HG03064 (cell line): ENCODE measurements at regions not wholly inside any gene's neighbourhood (a gene's known extent, or its start where the extent isn't known, plus 50 kb on each side); places are given as distances from the start of the nearest gene placed in this dataset.

Experiments used
- ATAC-seq: cut with Tn5 transposase; IDR thresholded peaks from one replicate; pipeline ENCODE4 v1.9.1; 2021; ENCODE audit warnings: low read depth; ENCODE audit not compliant: unreplicated experiment

DNA sequence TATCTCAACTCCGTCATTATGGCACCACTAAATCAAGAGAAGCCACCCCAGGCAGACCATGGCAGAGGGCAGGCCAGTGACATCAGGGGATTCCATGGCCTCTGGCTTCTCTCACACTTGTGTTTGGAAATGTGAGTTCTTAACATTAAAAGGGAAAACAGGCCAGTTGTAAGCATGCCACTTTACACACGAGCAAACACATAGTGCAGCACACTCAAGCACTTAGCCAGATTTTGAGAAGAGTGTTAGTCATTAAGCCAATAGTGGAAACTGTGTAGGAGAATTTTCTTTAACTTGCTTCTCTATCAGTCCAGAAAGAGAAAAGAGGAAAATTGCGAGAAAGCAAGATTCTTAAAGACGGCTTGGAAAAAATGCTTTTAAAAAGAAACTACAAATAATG is 401.5 kb downstream of the TDRD3 start:
- no peak for ATAC-seq

DNA sequence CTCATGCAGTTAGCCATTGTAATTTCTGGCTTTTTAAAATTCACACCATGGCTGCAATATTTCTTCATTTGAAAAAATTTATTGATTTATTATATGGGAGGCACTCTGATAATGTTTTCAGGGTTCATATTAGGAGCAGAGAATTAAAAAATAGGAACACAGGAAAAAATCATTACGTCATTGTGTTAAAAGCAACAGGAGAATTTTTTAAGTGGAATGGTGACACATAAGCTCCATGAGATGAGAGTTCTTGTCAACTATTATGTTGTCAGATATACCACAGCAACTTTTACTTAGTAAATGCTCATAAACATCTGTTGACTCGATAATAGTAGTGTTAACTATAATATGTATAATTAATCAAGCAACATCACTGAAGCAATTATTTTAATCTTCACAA is 400.1 kb downstream of the TDRD3 start:
- no peak for ATAC-seq

DNA sequence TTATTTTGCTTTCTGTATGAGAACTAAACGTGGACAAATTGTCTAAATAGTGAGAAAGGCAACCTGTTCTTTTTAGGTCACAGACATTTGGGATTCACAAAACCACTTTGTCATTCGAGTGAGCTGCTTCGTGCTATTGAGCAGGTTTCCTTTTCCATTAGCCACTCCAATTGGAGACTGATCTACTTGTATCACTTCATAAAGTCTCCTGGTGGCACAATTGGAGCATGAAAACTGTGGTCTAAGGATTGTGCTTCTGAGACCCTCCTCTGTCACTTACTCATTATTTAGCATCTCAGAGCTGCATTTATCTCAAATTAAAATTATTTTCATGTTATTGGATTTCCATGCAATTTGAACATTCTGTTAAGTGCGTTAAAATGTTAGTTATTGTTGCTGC is 397.7 kb downstream of the TDRD3 start:
- no peak for ATAC-seq

DNA sequence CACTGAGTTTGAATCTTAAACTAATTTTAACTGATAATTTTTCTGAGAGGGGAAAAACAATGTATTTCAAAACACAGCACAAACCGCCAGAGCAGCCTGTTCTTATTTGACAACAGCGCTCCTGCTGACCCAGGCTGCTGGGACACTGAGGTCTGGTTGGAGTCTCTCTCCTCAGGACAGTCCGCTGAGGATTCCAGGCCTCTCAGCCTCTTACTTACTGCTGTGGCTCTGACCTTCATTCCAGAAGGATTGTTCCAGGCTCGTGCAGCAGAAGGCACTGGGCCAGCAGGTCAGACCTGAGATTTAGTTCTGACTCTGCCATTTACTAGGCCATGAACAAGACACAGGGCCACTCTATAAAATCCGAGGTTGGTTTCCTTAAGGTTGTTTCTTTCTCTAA is 393.6 kb downstream of the TDRD3 start:
- no peak for ATAC-seq

DNA sequence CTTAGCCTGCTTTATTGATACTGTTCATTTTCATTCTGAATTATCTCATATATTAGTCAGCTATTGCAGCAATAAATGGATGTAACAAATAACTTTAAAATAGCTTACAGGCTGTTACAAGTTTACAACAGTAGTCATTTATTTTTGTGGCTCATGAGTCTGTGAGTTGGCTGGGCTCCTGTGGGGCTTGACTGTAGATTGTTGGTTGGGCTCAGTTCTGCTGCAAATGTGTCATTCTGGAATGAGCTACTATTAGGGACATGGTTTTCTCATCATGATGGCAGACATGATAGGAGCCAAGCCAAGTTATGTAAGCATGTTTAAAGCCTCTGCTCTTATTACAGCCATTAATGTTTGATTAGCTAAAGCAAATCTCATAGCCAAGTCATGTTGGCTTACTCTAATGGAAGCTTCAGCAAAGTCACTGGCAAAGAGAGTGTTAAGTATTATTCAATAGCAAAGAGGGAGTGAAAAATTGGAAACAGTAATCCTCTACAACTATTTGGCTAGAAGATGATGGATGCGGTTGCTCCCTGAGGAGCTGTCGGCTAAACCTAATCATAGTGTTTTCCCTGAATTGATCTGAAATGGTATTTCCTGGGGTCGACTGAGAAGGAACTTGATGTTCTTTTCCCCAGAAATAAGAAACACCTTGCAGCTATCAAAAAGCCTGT is 391.3 kb downstream of the TDRD3 start:
- no peak for ATAC-seq

DNA sequence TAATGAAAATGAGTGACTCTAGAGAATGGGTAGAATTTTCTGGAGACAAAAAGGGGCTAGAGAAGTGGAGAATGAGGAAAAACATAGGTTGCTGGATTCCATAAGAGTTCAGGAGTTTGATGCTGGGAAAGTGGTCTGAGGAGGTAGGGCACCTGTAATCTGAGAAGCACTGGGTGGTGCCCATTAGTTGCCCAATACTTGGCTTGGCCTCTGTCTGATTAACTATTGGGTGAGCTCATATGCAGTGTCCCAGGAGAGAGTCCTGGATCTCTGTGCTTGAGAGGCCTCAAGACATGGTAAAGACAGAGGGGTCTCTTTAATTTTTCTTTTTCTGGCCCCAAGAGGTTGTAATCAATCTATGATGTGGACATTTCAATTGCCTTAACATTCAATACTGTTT is 390.1 kb downstream of the TDRD3 start:
- ATAC-seq, result no peak

DNA sequence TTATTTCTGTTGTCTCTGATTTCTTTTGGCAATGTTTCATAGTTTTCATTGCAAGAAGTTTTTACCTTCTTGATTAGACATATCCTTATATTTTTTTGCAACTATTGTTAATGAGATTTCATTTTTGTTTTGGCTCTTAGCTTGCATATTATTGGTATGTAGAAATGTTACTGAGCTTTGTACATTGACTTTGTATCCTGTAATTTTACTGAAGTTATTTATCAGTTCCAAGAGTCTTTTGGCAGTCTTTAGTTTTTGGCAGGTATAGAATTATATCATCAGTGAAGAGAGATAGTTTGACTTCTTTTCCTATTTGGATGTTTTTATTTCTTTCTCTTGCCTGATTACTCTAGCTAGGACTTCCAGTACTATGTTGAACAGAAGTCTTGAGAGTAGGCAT is 375.7 kb downstream of the TDRD3 start:
- ATAC-seq, result no peak

DNA sequence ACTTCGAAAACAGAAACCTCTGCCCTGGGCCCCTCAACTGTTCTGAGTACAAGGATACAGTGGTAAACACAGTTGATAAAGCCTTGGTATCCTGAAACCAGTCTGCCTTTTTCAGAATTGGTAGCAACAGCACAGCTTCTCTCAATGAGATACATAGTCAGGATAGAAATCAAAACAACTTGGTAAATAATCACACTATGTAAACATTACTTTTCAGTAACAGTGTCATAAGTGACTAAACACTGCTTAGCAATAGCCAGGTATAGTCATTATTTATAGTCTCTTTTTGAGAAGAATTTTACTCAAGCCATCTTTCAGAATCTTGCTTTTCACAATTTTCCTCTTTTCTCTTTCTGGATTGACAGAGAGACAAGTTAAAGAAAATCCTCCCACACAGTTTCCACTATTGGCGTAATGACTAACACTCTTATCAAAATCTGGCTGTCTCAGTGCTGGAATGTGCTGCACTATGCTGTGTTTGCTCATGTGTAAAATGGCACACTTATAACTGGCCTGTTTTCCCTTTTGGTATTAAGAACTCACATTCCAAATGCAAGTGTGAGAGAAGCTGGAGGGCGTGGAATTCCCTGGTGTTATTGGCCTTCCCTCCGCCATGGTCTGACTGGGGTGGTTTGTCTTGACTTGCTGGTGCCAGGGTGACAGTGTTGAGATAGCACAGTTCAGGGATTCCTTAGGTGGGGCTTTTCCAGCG is 368.8 kb downstream of the TDRD3 start:
- ATAC-seq, result no peak

DNA sequence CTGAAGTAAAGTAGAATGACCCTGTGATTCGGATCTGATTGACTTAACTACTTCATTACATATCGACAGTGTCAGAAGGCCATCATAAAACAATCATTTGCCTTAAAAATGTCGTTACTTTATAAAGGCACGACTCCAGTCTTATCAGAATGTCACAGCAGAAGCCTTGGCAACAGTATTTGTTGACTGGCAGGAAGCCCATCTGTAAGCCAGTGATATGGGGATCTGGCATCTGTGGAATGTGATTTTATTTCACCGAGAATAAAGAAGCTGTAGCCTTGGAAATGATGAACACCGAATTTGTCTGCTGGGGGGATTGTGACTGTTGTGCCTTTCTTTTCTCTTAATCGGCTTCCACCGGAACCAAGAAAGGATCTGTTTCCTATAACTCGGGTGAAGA is 362.5 kb downstream of the TDRD3 start:
- no peak for ATAC-seq

DNA sequence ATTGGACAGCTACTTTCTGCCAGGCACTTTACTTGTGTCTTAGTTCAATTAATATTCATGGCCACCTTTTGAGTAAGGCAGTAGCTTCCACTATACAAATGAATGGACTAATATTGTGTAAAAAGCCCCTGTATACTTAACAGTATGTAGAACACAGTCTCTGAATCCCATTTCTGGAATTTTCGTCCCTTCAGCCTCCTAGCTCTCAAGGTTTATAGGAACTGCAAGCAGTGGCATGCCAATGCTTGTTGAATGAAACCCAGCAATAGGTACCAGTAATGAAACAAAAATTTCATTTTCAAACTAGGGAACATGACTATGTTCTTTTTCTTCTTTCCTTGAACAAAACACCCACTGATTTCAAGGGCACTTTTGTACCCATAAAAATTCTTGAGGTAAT is 361.6 kb downstream of the TDRD3 start:
- ATAC-seq, result no peak

DNA sequence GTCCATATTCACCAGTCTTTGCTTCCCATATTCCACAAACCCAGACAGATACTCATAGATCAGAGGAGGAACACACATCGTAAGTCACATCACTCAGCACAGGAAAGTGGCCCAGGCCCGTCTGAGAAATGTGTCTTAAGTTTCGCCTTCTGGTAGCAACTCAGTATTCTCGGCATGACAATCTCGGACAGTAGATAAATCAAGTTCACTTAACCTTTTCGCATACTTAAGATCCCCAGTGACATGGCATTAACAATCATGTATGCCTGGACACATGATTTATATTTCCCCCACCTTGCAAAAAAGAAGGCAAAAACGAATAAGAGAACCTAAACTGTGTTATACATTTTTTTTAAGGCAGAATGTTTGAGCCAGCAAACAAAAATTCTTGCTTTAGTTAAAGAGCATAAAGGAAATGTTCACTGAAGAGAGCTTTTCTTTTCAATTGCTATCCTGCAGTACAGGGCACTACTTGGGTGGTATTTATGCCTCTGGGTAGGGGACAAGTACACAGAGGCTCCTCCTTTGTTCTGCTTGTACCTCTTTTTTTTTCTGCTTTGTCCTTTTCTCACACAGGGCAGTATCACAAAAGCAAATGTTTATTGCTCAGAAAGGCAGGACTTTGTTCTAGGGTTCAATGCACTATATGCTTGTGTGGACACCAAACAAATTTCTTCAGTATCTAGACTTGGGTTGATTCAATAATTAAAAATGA is 360.6 kb downstream of the TDRD3 start:
- no peak for ATAC-seq

DNA sequence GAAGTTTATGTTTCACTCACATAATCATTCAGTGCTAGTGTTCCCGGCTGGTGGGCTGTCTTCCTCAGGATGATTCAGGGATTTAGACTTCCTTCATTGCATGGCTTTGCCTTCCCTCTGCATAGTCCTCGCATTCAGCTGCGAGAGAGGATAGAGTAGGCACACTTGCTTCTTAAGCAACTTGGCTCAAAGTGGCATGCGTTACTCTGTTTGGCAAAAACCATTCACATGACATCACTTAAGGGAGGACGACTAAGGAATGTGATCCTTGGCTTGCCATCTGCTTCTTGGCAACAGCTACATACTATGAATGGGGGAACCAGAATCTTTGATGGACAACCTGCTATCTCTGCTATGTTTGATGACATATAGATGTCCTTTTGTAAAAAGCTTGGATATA is 359.3 kb downstream of the TDRD3 start:
- ATAC-seq, result no peak

DNA sequence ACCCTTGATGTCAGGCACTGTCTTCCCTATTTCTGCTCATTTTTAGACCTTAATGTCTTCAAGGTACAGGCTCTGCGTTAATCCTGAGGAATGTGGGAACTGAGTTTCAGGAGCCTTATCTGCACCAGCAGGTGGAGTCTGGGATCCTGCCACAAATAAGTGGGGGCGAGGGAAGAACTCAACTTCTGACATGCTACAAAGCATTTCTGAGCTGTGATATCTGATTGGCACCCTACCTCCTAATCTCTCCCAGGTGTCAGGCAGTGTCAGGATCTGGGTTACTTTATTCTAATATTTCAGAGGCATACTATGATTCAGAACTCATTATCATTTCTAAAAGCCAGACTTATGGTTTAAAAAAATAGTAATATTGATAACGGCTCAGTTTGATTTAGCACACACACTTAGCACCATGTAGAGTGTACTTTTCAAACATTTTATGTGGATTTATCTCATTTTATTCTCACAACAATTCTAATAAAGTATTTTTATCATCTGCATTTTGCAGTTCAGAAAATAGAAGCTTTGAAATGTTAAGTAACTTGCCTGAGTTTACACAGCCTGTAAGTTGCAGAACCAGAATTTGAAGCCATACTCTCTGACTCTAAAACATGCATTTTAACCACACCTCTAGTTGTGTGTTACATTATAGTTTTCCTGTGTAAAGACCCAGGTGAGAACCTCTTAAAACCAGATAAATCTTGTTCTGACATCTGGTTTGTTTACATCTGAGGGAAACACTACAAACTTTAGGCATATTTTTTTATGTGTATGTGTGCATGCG is 358.6 kb downstream of the TDRD3 start:
- no peak for ATAC-seq

DNA sequence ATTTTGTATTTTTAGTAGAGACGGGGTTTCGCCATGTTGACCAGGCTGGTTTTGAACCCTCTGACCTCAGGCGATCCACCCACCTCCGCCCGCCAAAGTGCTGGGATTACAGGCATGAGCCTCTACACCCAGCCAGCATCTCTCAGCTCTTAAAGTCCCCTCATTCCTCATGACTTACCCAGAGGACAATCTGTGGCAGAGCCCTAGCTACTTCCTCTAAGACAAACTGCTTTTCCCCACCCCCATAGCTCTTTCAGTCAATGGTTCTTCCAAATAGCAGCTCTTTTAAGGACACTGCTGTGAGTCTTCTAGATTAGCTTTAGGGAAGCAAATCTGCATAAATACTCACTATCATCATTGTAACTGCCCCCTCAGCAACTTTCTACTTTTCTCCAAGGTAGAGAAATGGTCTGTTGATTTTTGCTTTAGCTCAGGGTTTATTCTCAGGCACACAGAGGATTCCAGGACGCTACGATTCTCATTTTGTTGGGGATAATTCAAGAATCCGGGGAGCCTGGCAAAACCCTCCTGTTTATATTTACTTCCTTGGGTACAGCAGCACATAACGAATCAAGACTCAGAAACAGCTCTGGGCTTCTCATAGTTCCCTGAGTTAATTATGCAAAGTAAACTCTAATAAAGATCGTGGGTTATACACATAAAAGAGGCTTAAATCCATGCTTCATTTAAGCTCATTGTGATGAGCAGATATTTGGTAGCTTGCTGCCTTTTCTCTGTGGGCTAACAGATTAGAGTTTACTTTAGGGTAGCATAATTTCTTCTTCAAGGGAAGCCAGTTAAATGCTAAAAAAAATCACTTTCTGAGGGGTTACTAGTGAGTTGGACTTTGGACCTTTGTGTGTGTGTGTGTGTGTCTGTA is 357.4 kb downstream of the TDRD3 start:
- ATAC-seq, result no peak

DNA sequence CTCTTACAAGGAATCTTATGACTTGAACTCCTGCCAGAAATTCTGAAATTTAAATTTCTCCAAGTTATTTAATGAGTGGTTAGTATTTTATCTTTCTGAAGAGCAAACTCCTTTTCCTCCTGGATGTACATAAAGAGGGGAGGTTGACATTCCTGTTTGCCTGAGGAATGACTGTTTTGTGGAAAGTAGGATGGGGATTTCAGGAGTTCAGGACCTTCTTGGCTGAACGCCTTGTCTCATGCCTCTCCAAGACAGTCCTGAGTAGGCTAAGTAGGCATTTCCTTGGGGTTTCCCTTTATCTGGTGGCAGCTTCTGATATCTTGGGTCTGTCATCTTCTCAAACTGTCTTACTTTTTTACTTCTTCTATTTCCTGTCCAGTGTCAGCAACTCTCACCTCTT is 356.6 kb downstream of the TDRD3 start:
- no peak for ATAC-seq

DNA sequence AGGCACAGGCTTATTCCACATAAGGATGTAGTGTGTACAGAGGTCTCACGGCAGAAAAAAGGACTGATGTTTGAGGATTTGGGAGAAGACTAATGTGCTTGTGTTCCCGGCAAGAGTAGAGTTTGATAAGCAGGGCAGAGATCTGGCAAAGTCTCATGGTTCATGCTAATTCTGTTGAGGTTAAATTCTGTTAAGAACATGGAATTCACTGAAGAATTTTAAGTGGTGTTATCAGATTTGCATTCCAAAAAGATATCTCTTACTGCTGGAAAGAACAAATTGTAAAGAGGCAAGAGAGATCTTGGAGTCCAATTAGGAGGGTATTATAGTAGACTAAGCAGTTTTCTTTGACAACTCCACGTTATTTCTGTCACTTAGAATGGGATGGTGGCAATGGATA is 348.3 kb downstream of the TDRD3 start:
- no peak for ATAC-seq

DNA sequence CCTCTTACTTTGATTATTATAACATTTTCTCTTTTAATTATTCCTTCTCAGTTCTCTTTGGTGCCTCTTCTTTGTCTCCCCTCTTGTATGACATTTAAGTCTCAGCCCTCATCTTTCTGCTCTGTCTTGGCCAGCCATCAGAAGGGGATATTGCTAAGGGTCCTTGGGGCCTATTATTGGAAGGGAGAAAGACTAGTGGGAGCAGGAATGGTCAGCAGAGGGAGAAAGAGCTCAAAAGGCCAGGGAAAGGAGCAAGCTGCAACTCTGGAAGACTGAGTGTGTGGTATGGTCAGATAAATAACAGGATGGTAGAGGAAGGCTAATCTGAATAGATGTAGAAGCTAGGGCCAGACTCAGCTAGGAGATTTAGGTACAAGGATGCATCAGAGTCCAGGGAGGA is 336.9 kb downstream of the TDRD3 start:
- no peak for ATAC-seq

DNA sequence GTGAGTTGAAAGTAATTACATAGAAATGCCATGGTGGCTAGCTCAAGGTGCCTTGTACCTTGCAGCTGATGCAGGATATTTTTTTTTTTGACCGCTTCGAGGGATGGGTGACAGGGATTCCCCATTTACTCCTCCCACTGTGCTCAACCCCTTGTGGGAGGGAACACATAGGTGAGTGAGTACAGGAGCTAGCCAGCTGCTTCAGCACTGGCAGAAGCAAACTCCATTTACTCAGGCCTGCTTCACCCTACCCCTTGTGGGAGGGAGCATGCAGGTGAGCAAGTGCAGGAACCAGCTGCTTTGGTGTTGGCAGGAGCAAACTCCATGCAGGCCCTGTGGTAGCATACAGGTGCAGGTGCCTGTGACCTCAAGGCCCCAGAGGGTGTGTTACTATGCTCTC is 330.1 kb downstream of the TDRD3 start:
- ATAC-seq, result no peak

DNA sequence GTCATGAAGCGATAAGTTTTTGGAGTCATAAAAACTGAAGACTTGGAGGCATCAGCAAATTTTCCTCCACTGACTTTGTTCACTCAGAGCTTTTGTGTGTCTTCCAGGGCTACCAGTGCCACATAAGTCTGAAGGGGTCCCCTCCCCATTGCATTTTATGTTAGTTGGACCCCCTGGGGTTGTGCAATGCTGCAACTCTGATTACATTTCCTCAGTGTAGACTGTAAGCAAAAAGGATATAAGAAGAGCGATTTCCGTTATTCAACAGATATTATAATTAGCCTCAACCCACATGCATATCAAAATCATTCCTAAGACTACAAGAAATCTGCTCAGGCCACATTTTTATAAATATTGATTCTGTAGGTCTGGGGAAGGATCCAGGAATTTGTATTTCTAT is 324.0 kb downstream of the TDRD3 start:
- no peak for ATAC-seq

DNA sequence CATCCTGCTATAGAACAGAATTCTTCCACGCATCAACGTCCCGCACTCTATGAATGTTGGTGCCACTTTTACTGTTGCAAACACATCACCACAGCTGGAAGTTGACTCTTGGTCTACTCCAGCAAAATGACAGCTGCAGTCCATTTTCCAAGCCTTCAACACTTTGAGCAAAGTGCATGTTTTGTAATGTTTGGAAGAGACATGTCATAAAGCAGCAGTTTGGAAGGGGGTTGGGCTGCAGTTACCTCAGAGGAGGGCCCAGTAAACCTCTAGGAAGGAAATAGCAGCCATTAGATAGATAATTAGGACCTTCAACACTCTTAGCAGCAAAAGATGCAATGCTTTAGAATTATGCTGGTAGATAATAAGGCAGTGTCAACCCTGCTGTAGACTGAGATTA is 323.6 kb downstream of the TDRD3 start:
- no peak for ATAC-seq
